HL-60/S4 treated with phorbol 12-myristate 13-acetate at 8.2 ng/mL for 4 days and 3 days (cell line): ENCODE measurements at regions not wholly inside any gene's neighbourhood (a gene's known extent, or its start where the extent isn't known, plus 50 kb on each side); places are given as distances from the start of the nearest gene placed in this dataset.

Experiments used
- in situ Hi-C: fragments of 300-500 bp; cut with MboI; formaldehyde crosslinking; loops from 2 replicates; pipeline ENCODE4 v1.15.0; 2022; ENCODE audit warnings: low sequenced_read_pairs

DNA sequence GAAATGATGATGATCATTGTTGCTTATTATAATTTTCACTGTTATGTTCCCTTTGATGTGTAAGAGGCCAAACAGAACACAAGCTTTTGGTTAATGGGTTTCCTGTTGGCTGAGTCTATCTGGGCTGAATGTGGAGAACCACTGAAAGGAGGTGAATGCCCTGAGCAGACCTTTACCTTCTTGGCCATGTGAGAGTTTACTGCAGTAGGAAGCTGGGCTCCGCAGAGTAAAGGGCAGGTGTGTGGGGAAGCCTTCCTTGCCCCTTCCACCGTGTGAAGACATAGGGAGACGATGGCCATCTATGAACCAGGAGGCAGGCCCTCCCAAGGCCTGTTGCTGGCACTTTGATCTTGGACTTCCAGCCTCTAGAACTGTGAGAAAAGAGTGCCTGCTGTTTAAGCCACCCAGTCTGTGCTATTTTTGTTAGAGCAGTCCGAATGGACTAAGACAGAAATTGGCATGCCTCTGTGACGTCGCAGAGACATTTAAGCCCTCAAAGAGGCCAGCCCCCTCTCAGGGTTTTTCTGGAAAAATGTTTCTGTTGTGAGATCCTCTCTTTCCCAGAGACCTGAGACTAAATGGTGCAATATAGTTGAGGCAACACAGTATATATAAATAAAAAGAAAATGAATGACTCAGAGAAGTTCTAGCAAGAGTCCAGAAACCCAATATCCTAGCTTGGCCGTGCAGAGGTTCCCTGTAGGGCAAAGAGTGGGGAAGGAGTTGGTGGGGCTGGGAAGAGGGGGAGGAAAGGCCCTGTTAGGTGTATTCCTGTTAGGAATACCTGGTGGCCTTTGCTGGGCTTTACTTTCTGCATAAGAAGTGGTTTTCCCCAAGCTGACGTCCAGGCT is 121.9 kb upstream of the LGALSL start:
- in situ Hi-C loops, result no loop called here

GRCh38 chr2:64336171-64336570 is 117.8 kb upstream of the LGALSL start:
- in situ Hi-C loops, result no loop called here

- in situ Hi-C loops, result no loop called here
Observed at GRCh38 chr2:64337314-64337713, 116.6 kb upstream of the LGALSL start.

GRCh38 chr2:64338108-64338507 is 115.9 kb upstream of the LGALSL start:
- in situ Hi-C loops, result no loop called here

- in situ Hi-C loops, result no loop called here
Observed at GRCh38 chr2:64338910-64339500, 115.0 kb upstream of the LGALSL start.

DNA sequence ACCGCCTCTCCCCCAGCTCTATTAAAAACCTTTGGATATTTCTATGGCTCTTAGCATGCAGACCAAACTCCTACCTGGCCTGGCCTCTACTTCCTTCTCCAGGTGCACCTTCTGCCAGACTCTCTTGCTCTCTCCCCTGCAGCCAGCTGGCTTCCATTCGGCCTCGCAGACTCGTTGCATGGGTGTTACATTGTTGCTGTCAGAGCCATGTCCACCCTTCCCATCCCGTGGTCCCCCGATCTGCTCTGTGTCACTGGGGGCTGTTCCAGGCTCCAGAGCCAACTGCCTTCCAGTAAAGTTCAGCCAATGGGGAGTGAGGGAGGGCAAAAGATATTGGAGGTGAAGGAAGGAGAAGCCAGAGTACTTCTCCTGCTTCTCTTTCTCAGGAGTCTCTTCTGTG is 112.5 kb upstream of the LGALSL start:
- in situ Hi-C loops, result loop anchor here (10.0 kb wide), 1 partner anchor 143 kb away; no protein-coding TSS in a partner anchor

- in situ Hi-C loops, result loop anchor here (10.0 kb wide), 1 partner anchor 142 kb away; no protein-coding TSS in a partner anchor
Observed at GRCh38 chr2:64342195-64343099, 111.5 kb upstream of the LGALSL start.

DNA sequence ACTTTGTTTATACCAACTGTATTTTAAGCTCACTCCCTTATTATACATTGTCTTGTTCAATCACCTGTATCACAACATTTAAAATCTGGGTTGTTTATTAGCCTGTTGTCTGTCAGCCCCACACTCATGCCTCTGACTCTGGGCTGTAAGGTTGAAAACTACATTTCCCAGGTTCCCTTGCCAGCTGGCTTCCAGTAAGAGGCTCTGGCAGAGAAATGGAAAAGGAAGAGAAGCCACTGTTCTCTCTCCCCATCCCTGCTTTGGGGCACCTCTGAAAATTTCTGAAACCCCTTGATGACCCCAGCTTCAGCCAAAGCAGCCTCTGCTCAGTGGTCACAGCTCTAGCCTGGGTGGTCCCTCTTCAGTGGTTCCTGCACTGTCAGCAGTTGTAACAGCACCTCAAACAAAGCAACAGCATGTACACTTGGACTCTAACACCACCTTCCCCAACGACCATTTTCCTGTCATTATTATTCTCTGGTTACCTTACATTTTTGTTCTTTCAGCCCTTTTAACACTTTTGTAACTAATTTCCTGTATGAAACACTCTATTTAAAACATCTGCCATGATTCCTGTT is 108.9 kb upstream of the LGALSL start:
- in situ Hi-C loops, result loop anchor here (10.0 kb wide), 1 partner anchor 140 kb away; no protein-coding TSS in a partner anchor

DNA sequence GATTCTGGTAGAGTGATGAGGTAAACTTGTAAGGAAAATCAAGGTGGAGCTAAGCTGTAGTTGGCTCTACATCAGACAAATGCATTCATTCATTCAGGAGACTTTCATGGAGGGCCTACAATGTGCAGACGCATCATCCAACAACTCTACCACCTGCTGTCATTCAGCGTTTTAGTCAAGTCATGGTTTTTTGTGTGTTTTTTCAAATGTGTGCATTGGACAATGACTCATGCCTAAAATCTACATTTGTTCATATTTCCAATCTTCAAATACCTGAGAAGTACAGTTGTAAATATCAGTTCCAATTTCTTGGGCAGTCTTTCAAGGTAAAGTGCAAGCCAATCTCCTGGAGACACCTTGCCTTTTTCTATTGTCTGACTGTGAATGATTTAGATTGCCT is 108.0 kb upstream of the LGALSL start:
- in situ Hi-C loops, result loop anchor here (10.0 kb wide), 1 partner anchor 139 kb away; no protein-coding TSS in a partner anchor

DNA sequence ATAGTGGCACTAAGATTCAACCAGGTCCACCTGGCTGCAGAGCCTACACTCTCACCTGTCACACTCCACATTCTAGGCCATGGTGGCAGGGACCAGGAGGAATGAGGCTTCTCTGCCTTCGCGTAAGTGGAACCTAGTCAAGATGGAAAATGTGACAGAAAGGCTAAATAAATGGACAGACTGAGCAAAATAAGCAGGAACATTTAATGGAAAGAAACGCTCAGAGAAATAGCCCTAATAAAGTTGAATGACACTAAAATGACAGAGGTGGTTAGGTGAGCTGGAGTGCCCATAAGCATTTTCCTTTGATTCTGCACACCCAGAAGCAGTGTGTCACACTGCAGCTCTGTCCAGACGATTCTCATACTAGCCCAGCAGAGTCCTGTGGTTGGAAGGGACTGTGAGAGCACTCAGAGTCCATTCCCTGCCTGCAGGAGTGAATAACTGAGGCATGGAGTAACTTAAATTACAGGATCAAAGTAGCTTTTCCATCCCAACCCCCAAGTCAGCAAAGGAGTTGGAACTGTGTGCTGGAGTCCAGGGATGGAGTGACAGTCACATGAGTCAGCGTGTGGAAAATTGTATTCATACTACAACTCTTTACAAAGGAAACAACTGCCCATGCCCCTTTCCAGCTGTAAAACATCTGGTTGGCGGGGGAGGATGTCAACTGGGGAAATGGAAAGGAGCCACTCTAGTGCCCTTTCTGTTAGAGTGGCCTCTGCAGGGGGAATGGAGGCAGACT is 105.4 kb upstream of the LGALSL start:
- in situ Hi-C loops, result loop anchor here (10.0 kb wide), 1 partner anchor 136 kb away; no protein-coding TSS in a partner anchor

DNA sequence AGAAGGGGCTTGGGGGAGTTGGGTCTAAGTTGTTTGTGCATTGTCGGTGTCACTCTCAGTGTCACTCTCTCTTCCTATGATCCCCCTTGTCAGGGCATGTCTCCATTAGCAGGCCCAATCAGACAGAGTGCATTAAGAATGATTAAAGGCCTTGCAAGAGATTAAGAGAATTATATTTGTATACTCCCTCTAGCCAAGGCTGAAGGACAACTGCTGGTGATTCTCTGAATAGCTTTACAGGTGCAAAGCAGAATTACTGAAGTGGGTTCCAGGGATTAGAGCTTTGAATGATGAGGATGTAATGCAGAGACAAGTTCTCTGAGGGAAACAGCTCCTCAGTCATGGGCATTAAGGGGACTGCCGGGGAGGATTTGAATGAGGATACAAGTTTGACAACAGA is 104.8 kb upstream of the LGALSL start:
- in situ Hi-C loops, result loop anchor here (10.0 kb wide), 1 partner anchor 136 kb away; no protein-coding TSS in a partner anchor

GRCh38 chr2:64350996-64351395 is 103.0 kb upstream of the LGALSL start:
- in situ Hi-C loops, result no loop called here

- in situ Hi-C loops, result no loop called here
Observed at GRCh38 chr2:64352292-64352691, 101.7 kb upstream of the LGALSL start.

GRCh38 chr2:64354857-64355680 is 98.9 kb upstream of the LGALSL start:
- in situ Hi-C loops, result no loop called here

DNA sequence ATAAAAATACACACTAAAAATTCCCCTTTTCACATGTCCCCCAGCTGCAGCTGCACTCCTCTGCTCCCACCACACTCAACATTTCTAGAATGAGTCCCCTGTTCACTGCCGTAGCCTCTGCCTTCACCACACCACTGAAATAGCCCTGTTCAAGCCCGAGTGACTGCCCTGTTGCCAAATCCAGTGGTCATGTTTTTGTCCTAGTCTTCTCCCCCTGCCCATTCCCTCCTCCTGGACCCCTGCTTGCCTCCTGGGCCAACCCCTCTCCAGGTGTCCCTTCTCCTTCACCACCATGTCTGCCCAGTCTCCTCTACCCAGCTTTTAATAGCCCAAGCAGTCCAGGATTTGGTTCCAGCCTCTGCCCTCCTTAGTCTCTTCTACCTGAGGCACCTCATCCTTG is 97.1 kb upstream of the LGALSL start:
- in situ Hi-C loops, result no loop called here

DNA sequence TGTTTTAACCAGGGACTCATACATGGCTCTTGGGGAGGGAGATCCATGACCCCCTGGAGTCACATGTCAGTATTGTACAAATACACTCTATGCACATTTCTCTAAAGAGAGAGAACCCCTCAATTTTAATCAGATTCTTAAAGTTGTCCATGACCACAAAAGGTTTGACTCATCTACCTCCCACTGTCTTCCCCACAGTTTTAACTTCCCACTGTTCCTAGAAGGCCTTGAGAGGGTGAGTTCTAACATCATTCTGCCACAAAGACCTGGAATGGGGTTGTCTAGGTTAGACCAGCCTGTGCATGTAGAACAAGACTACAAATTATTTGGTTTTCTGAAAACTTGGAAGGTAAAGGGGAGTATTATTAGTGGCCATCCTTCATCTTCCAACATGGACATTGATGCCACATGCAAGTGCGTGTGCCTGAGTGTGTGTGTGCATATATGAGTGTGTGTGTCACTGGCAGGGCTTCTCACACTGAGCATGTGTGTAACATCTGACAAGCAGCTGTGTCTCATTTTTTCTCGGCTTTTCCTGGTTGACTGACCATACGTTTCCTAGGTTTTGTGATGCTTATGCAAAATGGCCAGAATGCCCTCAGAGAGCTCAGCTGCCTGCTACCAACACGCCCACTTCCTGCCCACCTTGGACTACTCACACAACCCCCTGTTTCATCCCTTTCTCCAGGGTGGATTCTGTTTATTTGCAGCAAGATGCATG is 94.6 kb upstream of the LGALSL start:
- in situ Hi-C loops, result no loop called here

GRCh38 chr2:64359892-64360657 is 93.9 kb upstream of the LGALSL start:
- in situ Hi-C loops, result no loop called here
